ENCODE measurements at regions not wholly inside any gene's neighbourhood (a gene's known extent, or its start where the extent isn't known, plus 50 kb on each side); places are given as distances from the start of the nearest gene placed in this dataset.

DNA sequence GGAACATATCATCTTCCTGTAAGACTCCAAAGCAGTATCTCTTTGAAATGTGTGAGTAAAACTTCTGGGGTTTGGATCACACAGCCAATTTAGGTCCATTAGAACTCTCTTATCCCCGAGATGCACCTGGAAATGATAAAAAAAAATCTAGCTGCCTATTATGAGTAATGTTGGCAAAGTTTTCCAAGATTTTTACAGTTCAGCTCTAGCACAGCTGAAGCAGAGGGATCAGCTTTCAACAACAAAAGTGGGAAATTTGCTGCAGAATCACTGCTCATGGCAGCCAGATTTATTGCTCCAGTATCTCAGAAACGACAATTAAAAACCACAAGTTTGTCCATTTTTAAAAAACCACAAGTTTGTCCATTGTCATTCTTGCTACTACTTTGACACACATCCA, 292.2 kb downstream of the IRX2 start:
- Histone ChIP-seq H4K20me1 (ENCODE audit: insufficient read depth, low read length) (no peaks in the 10 kb centered on the region), H3K4me3 (ENCODE audit: low read length) (no peak overlapping the region), H3K79me2 (ENCODE audit: low read length) (no peaks in the 10 kb centered on the region), H3K27ac (ENCODE audit: low read length) (no peak overlapping the region), H3K9ac (ENCODE audit: low read length) (no peak overlapping the region), H3K4me1 (ENCODE audit: low read length) (no peaks in the 10 kb centered on the region), H3K27me3 (ENCODE audit: low read depth, low read length) (no peaks in the 10 kb centered on the region), H3K4me2 (ENCODE audit: low read length) (no peak overlapping the region), H3K36me3 (replicated peaks; ENCODE audit: low read depth, low read length) (no peaks in the 10 kb centered on the region), H2AFZ (ENCODE audit: low read depth, low read length) (no peak overlapping the region), H3K9me3 (ENCODE audit: insufficient read depth, low read length) (no peaks in the 10 kb centered on the region)
- TF ChIP-seq, protein P1, sequence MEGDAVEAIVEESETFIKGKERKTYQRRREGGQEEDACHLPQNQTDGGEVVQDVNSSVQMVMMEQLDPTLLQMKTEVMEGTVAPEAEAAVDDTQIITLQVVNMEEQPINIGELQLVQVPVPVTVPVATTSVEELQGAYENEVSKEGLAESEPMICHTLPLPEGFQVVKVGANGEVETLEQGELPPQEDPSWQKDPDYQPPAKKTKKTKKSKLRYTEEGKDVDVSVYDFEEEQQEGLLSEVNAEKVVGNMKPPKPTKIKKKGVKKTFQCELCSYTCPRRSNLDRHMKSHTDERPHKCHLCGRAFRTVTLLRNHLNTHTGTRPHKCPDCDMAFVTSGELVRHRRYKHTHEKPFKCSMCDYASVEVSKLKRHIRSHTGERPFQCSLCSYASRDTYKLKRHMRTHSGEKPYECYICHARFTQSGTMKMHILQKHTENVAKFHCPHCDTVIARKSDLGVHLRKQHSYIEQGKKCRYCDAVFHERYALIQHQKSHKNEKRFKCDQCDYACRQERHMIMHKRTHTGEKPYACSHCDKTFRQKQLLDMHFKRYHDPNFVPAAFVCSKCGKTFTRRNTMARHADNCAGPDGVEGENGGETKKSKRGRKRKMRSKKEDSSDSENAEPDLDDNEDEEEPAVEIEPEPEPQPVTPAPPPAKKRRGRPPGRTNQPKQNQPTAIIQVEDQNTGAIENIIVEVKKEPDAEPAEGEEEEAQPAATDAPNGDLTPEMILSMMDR (IDR thresholded peaks at IDR 0.05; ENCODE audit: low read depth, low read length) = no peak
- TF ChIP-seq EZH2phosphoT487 (IDR thresholded peaks at IDR 0.05; ENCODE audit: low read depth) = no peak

DNA sequence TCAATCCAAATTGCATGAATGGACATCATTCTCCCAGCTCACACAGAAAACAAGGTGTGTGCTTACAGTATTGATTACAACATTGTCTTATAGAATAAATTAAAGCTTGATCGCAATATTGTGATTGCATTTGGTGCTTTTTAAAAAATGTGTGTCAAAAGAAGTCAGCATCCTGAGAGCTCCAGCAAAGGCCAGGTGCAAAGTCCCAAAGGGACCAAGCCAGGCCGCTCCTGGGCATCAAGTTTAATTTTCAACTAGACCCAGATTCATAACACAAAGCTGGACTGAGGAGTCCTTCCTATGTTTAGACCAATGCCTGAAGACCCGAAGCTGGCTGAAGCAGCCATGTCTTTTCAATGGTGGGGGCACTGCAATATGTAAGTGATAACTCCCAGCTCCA, 295.6 kb downstream of the IRX2 start:
- TF ChIP-seq EZH2phosphoT487 (IDR thresholded peaks at IDR 0.05; ENCODE audit: low read depth) = no peak
- H3K4me1 ChIP-seq (ENCODE audit: low read length) = no peaks in the 10 kb centered on the region
- no peaks in the 10 kb centered on the region for H3K9me3 ChIP-seq (ENCODE audit: insufficient read depth, low read length)
- no peak overlapping the region for H3K4me2 ChIP-seq (ENCODE audit: low read length)
- H2AFZ ChIP-seq (ENCODE audit: low read depth, low read length) = no peak overlapping the region
- no peak overlapping the region for H3K4me3 ChIP-seq (ENCODE audit: low read length)
- no peak overlapping the region for H3K9ac ChIP-seq (ENCODE audit: low read length)
- no peaks in the 10 kb centered on the region for H3K36me3 ChIP-seq (replicated peaks; ENCODE audit: low read depth, low read length)
- H3K79me2 ChIP-seq (ENCODE audit: low read length) = no peaks in the 10 kb centered on the region
- H3K27me3 ChIP-seq (ENCODE audit: low read depth, low read length) = no peaks in the 10 kb centered on the region
- H4K20me1 ChIP-seq (ENCODE audit: insufficient read depth, low read length) = no peaks in the 10 kb centered on the region
- no peak overlapping the region for H3K27ac ChIP-seq (ENCODE audit: low read length)

DNA sequence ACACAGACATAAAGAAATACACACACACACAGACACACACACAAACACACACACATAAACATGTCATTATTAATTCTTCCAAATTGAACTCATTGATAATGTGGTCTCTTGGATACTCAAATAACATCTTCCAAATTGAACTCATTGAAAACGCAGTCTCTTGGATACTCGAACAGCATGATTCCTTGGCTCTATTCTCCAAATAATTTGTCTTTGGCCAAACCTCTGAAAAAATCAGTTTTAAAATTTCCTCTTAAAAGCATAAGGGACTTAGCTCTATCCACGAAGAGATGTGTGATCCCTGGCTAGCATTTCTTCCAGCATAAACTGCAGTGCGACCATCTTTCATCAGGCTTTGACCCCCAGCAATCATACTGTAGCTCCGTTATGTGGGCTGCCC, 296.6 kb downstream of the IRX2 start:
- Histone ChIP-seq H3K79me2 (ENCODE audit: low read length) (no peaks in the 10 kb centered on the region), H3K36me3 (replicated peaks; ENCODE audit: low read depth, low read length) (no peaks in the 10 kb centered on the region), H3K4me3 (ENCODE audit: low read length) (no peak overlapping the region), H3K27ac (ENCODE audit: low read length) (no peak overlapping the region), H4K20me1 (ENCODE audit: insufficient read depth, low read length) (no peaks in the 10 kb centered on the region), H3K4me1 (ENCODE audit: low read length) (no peaks in the 10 kb centered on the region), H3K9me3 (ENCODE audit: insufficient read depth, low read length) (no peaks in the 10 kb centered on the region), H3K4me2 (ENCODE audit: low read length) (no peak overlapping the region), H3K9ac (ENCODE audit: low read length) (no peak overlapping the region), H3K27me3 (ENCODE audit: low read depth, low read length) (no peaks in the 10 kb centered on the region), H2AFZ (ENCODE audit: low read depth, low read length) (no peak overlapping the region)
- no peak for TF ChIP-seq EZH2phosphoT487 (IDR thresholded peaks at IDR 0.05; ENCODE audit: low read depth)
- TF ChIP-seq, protein P1 (IDR thresholded peaks at IDR 0.05; ENCODE audit: low read depth, low read length) = no peak

DNA sequence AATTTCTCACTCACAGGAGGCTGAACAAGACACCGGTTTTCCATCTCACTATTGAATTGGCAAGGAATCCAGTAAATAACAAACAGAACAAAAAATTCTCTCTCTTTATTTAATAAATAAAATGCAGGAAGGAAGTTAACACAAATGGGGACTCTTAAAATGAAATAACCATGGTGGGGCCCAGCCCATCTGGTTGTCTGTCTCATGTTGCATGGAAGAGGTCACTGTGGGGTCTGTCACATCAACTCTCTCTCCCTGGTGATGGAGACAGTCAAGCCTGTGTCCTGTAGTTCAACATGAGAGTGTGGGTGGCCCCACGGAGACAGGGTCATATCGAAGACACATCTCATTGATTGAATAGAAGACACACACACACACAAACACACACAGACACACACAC, 297.7 kb downstream of the IRX2 start:
- H3K36me3 ChIP-seq (replicated peaks; ENCODE audit: low read depth, low read length) = no peaks in the 10 kb centered on the region
- H3K4me3 ChIP-seq (ENCODE audit: low read length) = no peak overlapping the region
- H2AFZ ChIP-seq (ENCODE audit: low read depth, low read length) = no peak overlapping the region
- no peak overlapping the region for H3K4me2 ChIP-seq (ENCODE audit: low read length)
- H3K9ac ChIP-seq (ENCODE audit: low read length) = no peak overlapping the region
- TF ChIP-seq, protein P1 (IDR thresholded peaks at IDR 0.05; ENCODE audit: low read depth, low read length) = no peak
- no peak for TF ChIP-seq EZH2phosphoT487 (IDR thresholded peaks at IDR 0.05; ENCODE audit: low read depth)
- H3K27me3 ChIP-seq (ENCODE audit: low read depth, low read length) = no peaks in the 10 kb centered on the region
- no peaks in the 10 kb centered on the region for H3K79me2 ChIP-seq (ENCODE audit: low read length)
- H3K27ac ChIP-seq (ENCODE audit: low read length) = no peak overlapping the region
- no peaks in the 10 kb centered on the region for H4K20me1 ChIP-seq (ENCODE audit: insufficient read depth, low read length)
- no peaks in the 10 kb centered on the region for H3K4me1 ChIP-seq (ENCODE audit: low read length)
- H3K9me3 ChIP-seq (ENCODE audit: insufficient read depth, low read length) = no peaks in the 10 kb centered on the region

DNA sequence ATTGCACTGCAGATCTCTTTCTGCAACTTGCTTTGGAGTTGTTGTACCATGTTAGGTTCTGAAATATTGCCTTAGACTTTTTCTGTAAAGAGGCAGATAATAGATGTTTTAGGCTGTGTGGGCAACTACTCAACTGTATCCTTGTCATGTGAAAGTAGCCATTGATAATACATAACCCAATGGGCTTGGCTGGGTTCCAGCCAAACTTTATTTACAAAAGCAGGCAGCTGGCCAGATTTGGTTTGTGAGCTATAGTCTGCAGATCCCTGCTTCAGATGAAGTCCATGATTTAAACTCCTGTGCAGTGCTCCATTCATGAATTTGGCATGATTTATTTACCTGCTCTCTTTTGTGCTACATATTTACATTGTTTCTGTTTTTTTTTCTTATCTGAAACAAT, 300.4 kb downstream of the IRX2 start:
- Histone ChIP-seq H3K4me2 (ENCODE audit: low read length) (no peak overlapping the region), H3K27ac (ENCODE audit: low read length) (no peak overlapping the region), H3K4me3 (ENCODE audit: low read length) (no peak overlapping the region), H3K9me3 (ENCODE audit: insufficient read depth, low read length) (no peaks in the 10 kb centered on the region), H3K27me3 (ENCODE audit: low read depth, low read length) (no peaks in the 10 kb centered on the region), H3K36me3 (replicated peaks; ENCODE audit: low read depth, low read length) (no peaks in the 10 kb centered on the region), H3K9ac (ENCODE audit: low read length) (no peak overlapping the region), H3K79me2 (ENCODE audit: low read length) (no peaks in the 10 kb centered on the region), H2AFZ (ENCODE audit: low read depth, low read length) (no peak overlapping the region), H4K20me1 (ENCODE audit: insufficient read depth, low read length) (no peaks in the 10 kb centered on the region), H3K4me1 (ENCODE audit: low read length) (no peaks in the 10 kb centered on the region)
- TF ChIP-seq EZH2phosphoT487 (IDR thresholded peaks at IDR 0.05; ENCODE audit: low read depth) = no peak
- TF ChIP-seq, protein P1 (IDR thresholded peaks at IDR 0.05; ENCODE audit: low read depth, low read length) = no peak

Measured in OCI-LY3 (cell line).